ENCODE measurements at regions not wholly inside any gene's neighbourhood (a gene's known extent, or its start where the extent isn't known, plus 50 kb on each side); places are given as distances from the start of the nearest gene placed in this dataset.

DNA sequence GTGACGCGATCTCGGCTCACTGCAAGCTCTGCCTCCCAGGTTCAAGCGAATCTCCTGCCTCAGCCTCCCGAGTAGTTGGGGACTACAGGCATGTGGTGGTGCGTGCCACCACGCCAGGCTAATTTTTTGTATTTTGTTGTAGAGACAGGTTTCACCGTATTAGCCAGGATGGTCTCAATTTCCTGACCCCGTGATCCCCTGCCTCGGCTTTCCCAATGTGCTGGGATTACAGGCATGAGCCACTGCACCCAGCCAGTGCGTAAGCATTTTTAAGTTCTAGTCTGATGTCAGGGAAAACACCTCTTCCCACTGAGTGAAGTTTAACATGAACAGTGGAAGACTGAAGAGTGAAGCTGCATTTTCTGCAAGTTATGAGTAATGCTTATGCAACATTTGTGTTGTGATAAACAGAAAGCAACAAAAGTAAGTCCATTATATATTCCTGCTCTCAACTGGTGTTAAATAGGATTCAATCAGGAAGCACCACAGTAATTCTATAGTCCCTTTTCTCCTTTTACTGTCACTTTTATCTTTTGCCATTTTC lies 1219.8 kb upstream of the RAG2 start:
- no peak overlapping the region for H3K27ac ChIP-seq (ENCODE audit: low read length)
- H3K9me3 ChIP-seq (ENCODE audit: low read length) = no peaks in the 10 kb centered on the region
- H3K27me3 ChIP-seq (ENCODE audit: insufficient read depth, low read depth, low read length) = no peaks in the 10 kb centered on the region
- no peaks in the 10 kb centered on the region for H3K9me2 ChIP-seq (ENCODE audit: insufficient read depth, low read length)
- H3F3A ChIP-seq (ENCODE audit: insufficient read depth, low read length, poor library complexity, severe bottlenecking) = no peaks in the 10 kb centered on the region
- no peak overlapping the region for H3K4me3 ChIP-seq (ENCODE audit: low read length)
- TF ChIP-seq EP300 (conservative IDR thresholded peaks at IDR 0.05; ENCODE audit: poor library complexity, severe bottlenecking) = no peak
- no peak for TF ChIP-seq MXI1 (conservative IDR thresholded peaks at IDR 0.05; ENCODE audit: poor library complexity, severe bottlenecking)
- TF ChIP-seq RAD21 (conservative IDR thresholded peaks at IDR 0.05) = no peak
- TF ChIP-seq, protein P1, sequence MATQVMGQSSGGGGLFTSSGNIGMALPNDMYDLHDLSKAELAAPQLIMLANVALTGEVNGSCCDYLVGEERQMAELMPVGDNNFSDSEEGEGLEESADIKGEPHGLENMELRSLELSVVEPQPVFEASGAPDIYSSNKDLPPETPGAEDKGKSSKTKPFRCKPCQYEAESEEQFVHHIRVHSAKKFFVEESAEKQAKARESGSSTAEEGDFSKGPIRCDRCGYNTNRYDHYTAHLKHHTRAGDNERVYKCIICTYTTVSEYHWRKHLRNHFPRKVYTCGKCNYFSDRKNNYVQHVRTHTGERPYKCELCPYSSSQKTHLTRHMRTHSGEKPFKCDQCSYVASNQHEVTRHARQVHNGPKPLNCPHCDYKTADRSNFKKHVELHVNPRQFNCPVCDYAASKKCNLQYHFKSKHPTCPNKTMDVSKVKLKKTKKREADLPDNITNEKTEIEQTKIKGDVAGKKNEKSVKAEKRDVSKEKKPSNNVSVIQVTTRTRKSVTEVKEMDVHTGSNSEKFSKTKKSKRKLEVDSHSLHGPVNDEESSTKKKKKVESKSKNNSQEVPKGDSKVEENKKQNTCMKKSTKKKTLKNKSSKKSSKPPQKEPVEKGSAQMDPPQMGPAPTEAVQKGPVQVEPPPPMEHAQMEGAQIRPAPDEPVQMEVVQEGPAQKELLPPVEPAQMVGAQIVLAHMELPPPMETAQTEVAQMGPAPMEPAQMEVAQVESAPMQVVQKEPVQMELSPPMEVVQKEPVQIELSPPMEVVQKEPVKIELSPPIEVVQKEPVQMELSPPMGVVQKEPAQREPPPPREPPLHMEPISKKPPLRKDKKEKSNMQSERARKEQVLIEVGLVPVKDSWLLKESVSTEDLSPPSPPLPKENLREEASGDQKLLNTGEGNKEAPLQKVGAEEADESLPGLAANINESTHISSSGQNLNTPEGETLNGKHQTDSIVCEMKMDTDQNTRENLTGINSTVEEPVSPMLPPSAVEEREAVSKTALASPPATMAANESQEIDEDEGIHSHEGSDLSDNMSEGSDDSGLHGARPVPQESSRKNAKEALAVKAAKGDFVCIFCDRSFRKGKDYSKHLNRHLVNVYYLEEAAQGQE (IDR thresholded peaks at IDR 0.05; ENCODE audit: borderline replicate concordance) = no peak
- TF ChIP-seq SMC3 (conservative IDR thresholded peaks at IDR 0.05; ENCODE audit: poor library complexity) = no peak
- TF ChIP-seq EZH2 (IDR thresholded peaks at IDR 0.05; ENCODE audit: borderline replicate concordance, insufficient read depth, low read length, poor library complexity, severe bottlenecking) = no peak
- no peak for TF ChIP-seq POLR2AphosphoS5 (IDR thresholded peaks at IDR 0.05)
- no peak for TF ChIP-seq TAF1 (IDR thresholded peaks at IDR 0.05; ENCODE audit: low read depth)
- TF ChIP-seq, protein P2, sequence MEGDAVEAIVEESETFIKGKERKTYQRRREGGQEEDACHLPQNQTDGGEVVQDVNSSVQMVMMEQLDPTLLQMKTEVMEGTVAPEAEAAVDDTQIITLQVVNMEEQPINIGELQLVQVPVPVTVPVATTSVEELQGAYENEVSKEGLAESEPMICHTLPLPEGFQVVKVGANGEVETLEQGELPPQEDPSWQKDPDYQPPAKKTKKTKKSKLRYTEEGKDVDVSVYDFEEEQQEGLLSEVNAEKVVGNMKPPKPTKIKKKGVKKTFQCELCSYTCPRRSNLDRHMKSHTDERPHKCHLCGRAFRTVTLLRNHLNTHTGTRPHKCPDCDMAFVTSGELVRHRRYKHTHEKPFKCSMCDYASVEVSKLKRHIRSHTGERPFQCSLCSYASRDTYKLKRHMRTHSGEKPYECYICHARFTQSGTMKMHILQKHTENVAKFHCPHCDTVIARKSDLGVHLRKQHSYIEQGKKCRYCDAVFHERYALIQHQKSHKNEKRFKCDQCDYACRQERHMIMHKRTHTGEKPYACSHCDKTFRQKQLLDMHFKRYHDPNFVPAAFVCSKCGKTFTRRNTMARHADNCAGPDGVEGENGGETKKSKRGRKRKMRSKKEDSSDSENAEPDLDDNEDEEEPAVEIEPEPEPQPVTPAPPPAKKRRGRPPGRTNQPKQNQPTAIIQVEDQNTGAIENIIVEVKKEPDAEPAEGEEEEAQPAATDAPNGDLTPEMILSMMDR (IDR thresholded peaks at IDR 0.05; ENCODE audit: poor library complexity, severe bottlenecking) = no peak
- no peaks in the 10 kb centered on the region for H4K20me1 ChIP-seq (ENCODE audit: insufficient read depth)
- H3K4me2 ChIP-seq (ENCODE audit: low read length) = no peak overlapping the region
- H3K79me2 ChIP-seq (replicated peaks; ENCODE audit: insufficient read depth, low read length) = no peaks in the 10 kb centered on the region
- no peak overlapping the region for H2AFZ ChIP-seq (ENCODE audit: low read depth, low read length)
- no peaks in the 10 kb centered on the region for H3K36me3 ChIP-seq (ENCODE audit: insufficient read depth, low read length)
- H3K9ac ChIP-seq (ENCODE audit: low read length) = no peak overlapping the region

DNA sequence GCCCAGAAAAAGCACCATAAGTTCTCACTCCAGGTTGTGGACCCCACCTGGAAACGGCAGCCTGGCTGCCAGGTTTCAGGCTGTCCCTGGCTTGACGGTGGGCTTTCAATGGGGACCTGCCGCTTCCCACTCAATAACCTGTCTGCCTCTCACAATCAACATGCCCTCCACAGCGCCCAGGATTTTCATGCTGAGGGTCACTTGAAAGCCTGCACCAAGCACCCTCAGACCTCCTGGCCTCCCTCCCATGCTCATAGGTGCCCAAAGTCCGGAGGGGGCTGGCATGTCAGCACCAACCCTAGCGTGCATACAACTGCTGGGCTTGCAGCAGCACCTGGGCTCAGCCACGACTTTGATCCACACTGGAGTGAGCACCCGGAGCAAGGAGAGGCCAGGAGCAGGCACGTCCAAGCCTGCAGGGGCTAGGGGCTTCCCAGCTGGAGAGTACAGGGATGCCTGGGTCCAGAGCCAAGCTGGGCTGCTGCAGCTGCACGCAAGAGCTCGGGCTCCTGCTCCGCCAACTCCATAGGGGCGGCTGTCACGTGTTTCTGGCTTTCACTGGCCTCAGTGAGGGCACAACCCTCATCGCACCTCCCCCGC lies 1214.3 kb upstream of the RAG2 start:
- no peaks in the 10 kb centered on the region for H3K9me3 ChIP-seq (ENCODE audit: low read length)
- no peak overlapping the region for H3K4me2 ChIP-seq (ENCODE audit: low read length)
- no peak for TF ChIP-seq TAF1 (IDR thresholded peaks at IDR 0.05; ENCODE audit: low read depth)
- TF ChIP-seq, protein P2 (IDR thresholded peaks at IDR 0.05; ENCODE audit: poor library complexity, severe bottlenecking) = no peak
- no peak for TF ChIP-seq EZH2 (IDR thresholded peaks at IDR 0.05; ENCODE audit: borderline replicate concordance, insufficient read depth, low read length, poor library complexity, severe bottlenecking)
- no peak for TF ChIP-seq SMC3 (conservative IDR thresholded peaks at IDR 0.05; ENCODE audit: poor library complexity)
- no peak for TF ChIP-seq MXI1 (conservative IDR thresholded peaks at IDR 0.05; ENCODE audit: poor library complexity, severe bottlenecking)
- TF ChIP-seq POLR2AphosphoS5 (IDR thresholded peaks at IDR 0.05) = no peak
- TF ChIP-seq, protein P1 (IDR thresholded peaks at IDR 0.05; ENCODE audit: borderline replicate concordance) = no peak
- no peak for TF ChIP-seq EP300 (conservative IDR thresholded peaks at IDR 0.05; ENCODE audit: poor library complexity, severe bottlenecking)
- no peak for TF ChIP-seq RAD21 (conservative IDR thresholded peaks at IDR 0.05)
- no peaks in the 10 kb centered on the region for H3K27me3 ChIP-seq (ENCODE audit: insufficient read depth, low read depth, low read length)
- H3K36me3 ChIP-seq (ENCODE audit: insufficient read depth, low read length) = no peaks in the 10 kb centered on the region
- no peaks in the 10 kb centered on the region for H3K79me2 ChIP-seq (replicated peaks; ENCODE audit: insufficient read depth, low read length)
- no peak overlapping the region for H3K4me3 ChIP-seq (ENCODE audit: low read length)
- no peak overlapping the region for H2AFZ ChIP-seq (ENCODE audit: low read depth, low read length)
- H3F3A ChIP-seq (ENCODE audit: insufficient read depth, low read length, poor library complexity, severe bottlenecking) = no peaks in the 10 kb centered on the region
- H3K27ac ChIP-seq (ENCODE audit: low read length) = no peak overlapping the region
- H3K9ac ChIP-seq (ENCODE audit: low read length) = no peak overlapping the region
- no peaks in the 10 kb centered on the region for H4K20me1 ChIP-seq (ENCODE audit: insufficient read depth)
- no peaks in the 10 kb centered on the region for H3K9me2 ChIP-seq (ENCODE audit: insufficient read depth, low read length)
